Activated T-helper 17 cell treated with anti-CD3 and anti-CD28 coated beads, Interleukin-2, amount 50 U/mL, for 72 hours (primary cell): ENCODE measurements at regions not wholly inside any gene's neighbourhood (a gene's known extent, or its start where the extent isn't known, plus 50 kb on each side); places are given as distances from the start of the nearest gene placed in this dataset.

Source experiments
- ATAC-seq: fragments of 150-1000 bp; cut with Tn5 transposase; replicated peaks from 2 replicates; pipeline ENCODE4 v1.10.0; 2021; ENCODE audit warnings: mild to moderate bottlenecking, moderate library complexity
- H3K27ac Mint-ChIP-seq: one replicate; pipeline ENCODE4 v1.8.0; 2022; ENCODE audit warnings: mixed read lengths
- H3K27me3 Mint-ChIP-seq: one replicate; pipeline ENCODE4 v1.8.0; 2022; ENCODE audit warnings: mixed read lengths
- H3K36me3 Mint-ChIP-seq: one replicate; pipeline ENCODE4 v1.8.0; 2022; ENCODE audit warnings: low read depth, mild to moderate bottlenecking, mixed read lengths
- H3K4me1 Mint-ChIP-seq: one replicate; pipeline ENCODE4 v1.8.0; 2022; ENCODE audit warnings: mixed read lengths
- H3K4me3 Mint-ChIP-seq: one replicate; pipeline ENCODE4 v1.8.0; 2022; ENCODE audit warnings: mild to moderate bottlenecking, mixed read lengths
- H3K9me3 Mint-ChIP-seq: one replicate; pipeline ENCODE4 v1.8.0; 2022; ENCODE audit warnings: mixed read lengths

GRCh38 chr1:55896210-55896609 is 681.0 kb upstream of the USP24 start:
- no peaks in the 10 kb centered on the region for H3K4me1 Mint-ChIP-seq
- no peaks in the 10 kb centered on the region for H3K36me3 Mint-ChIP-seq
- ATAC-seq = no peak
- H3K4me3 Mint-ChIP-seq = no peak overlapping the region
- H3K27ac Mint-ChIP-seq = no peak overlapping the region
- peaks cover 14% of the 10 kb centered on the region for H3K27me3 Mint-ChIP-seq
- peaks cover 16% of the 10 kb centered on the region for H3K9me3 Mint-ChIP-seq

- no peak for ATAC-seq
- Mint-ChIP-seq H3K4me3 (no peak overlapping the region), H3K27me3 (peaks cover 14% of the 10 kb centered on the region), H3K4me1 (no peaks in the 10 kb centered on the region), H3K27ac (no peak overlapping the region), H3K9me3 (peaks cover 16% of the 10 kb centered on the region), H3K36me3 (no peaks in the 10 kb centered on the region)
Observed at GRCh38 chr1:55894521-55894920, 679.4 kb upstream of the USP24 start.

DNA sequence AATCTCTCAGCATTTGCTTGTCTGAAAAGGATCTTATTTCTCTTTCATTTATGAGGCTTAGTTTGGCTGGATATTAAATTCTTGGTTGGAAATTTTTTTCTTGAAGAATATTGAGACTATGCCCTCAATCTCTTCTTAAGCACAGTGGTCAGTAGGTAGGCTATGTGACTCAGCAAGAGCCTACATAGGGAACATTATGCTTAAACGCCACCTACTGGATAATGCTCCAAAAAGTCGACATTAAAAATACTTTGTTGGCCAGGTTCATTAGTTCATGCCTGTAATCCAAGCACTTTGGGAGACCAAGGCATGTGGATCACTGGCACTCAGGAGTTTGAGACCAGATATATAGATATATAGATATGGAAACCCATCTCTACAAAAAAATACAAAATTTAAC is 678.0 kb upstream of the USP24 start:
- Mint-ChIP-seq H3K27ac (no peak overlapping the region), H3K27me3 (peaks cover 14% of the 10 kb centered on the region), H3K36me3 (no peaks in the 10 kb centered on the region), H3K9me3 (peaks cover 16% of the 10 kb centered on the region), H3K4me3 (no peak overlapping the region), H3K4me1 (no peaks in the 10 kb centered on the region)
- ATAC-seq = no peak

- Mint-ChIP-seq H3K27me3 (peaks cover 10% of the 10 kb centered on the region), H3K4me1 (no peaks in the 10 kb centered on the region), H3K4me3 (no peak overlapping the region), H3K9me3 (peaks cover 12% of the 10 kb centered on the region), H3K27ac (no peak overlapping the region), H3K36me3 (no peaks in the 10 kb centered on the region)
- ATAC-seq = no peak
Observed at GRCh38 chr1:55888685-55889317, 673.6 kb upstream of the USP24 start.

DNA sequence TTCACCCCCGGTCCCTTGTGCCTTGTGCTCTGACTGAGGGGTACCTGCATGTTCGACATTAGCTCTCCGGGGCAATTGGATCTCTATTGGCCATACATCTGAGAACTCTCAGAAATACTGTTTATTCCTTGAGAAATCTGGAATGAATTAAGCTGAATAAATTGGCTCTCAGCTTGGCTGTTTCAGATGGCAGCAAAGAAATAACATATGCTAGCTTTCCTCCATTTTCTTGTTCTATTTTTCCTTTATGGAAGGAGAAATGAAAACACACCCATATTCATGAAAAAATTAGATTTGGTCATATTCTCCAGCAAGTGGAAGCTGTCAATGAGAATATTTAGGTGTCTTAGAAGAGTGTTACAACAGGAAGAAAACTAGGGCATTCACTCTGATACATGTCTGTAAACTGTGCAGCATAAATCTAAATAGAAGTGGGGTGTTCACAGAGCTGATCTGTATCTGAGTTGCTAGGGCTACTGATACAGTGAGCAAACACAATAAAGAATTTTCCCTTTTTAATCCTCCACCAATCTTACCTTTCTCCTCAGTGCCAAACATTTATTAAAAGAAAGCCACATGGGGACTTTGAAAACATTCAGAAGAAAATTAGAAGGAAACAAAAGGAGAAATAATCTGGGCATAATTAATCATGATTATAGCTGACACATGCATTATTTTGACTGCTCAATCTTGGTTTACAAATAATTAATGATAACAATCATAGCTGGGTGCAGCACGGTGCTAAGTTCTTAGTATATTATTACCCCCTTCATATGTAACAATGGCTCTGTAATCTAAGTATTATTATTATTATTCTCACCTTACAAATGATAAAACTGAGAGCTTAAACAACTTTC is 671.9 kb upstream of the USP24 start:
- peaks cover 6% of the 10 kb centered on the region for H3K9me3 Mint-ChIP-seq
- H3K4me3 Mint-ChIP-seq = no peak overlapping the region
- no peaks in the 10 kb centered on the region for H3K36me3 Mint-ChIP-seq
- peaks cover 7% of the 10 kb centered on the region for H3K27me3 Mint-ChIP-seq
- no peak for ATAC-seq
- no peak overlapping the region for H3K27ac Mint-ChIP-seq
- H3K4me1 Mint-ChIP-seq = no peaks in the 10 kb centered on the region

GRCh38 chr1:55885619-55886018 is 670.5 kb upstream of the USP24 start:
- Mint-ChIP-seq H3K27ac (no peak overlapping the region), H3K36me3 (no peaks in the 10 kb centered on the region), H3K4me3 (no peak overlapping the region), H3K4me1 (no peaks in the 10 kb centered on the region), H3K9me3 (no peaks in the 10 kb centered on the region), H3K27me3 (peaks cover 1% of the 10 kb centered on the region)
- ATAC-seq = no peak

DNA sequence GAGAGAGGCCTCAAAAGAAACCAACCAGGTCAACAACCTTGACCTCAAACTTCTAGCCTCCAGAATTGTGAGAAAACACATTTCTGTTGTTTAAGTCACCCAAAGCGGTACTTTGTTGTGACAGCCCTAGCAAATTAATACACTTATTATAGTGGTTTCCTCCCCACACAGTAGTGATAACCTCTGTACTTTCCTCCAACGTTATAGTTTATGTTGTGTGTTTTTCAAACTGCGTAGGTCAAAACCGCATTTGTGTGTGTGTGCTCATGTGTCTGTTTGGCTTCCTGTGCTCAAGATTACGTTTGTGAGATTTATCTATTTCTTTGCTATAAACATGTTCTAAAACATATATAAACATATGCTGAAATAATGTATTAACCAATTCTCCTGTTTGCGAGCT is 667.8 kb upstream of the USP24 start:
- Mint-ChIP-seq H3K9me3 (no peaks in the 10 kb centered on the region), H3K27ac (no peak overlapping the region), H3K27me3 (peaks cover 7% of the 10 kb centered on the region), H3K36me3 (no peaks in the 10 kb centered on the region), H3K4me1 (no peaks in the 10 kb centered on the region), H3K4me3 (no peak overlapping the region)
- no peak for ATAC-seq

DNA sequence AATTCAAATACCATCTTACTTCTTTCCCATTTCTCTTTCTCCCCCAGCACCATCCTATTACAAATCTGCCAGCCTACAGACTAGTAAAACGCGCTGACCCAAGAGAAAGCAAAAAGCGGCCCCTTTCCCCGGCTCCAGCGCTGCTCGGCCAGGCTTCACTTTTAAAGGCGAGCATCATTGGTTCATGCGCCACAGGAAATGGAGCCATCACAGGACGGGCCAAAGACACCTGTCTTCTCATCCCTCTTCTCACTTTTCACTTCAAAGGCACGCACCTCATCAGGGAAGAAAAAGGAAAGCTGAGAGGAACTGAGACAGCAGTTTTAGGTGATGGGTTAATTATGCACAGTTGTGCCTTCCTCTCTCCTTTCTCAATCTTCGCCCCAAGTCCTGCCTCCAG is 664.2 kb upstream of the USP24 start:
- Mint-ChIP-seq H3K4me1 (no peaks in the 10 kb centered on the region), H3K27me3 (peaks cover 7% of the 10 kb centered on the region), H3K27ac (no peak overlapping the region), H3K9me3 (no peaks in the 10 kb centered on the region), H3K4me3 (no peak overlapping the region), H3K36me3 (no peaks in the 10 kb centered on the region)
- ATAC-seq = no peak

- Mint-ChIP-seq H3K4me3 (no peak overlapping the region), H3K36me3 (no peaks in the 10 kb centered on the region), H3K27me3 (peaks cover 7% of the 10 kb centered on the region), H3K4me1 (no peaks in the 10 kb centered on the region), H3K27ac (no peak overlapping the region), H3K9me3 (no peaks in the 10 kb centered on the region)
- ATAC-seq = no peak
Observed at GRCh38 chr1:55877437-55878232, 662.5 kb upstream of the USP24 start.

DNA sequence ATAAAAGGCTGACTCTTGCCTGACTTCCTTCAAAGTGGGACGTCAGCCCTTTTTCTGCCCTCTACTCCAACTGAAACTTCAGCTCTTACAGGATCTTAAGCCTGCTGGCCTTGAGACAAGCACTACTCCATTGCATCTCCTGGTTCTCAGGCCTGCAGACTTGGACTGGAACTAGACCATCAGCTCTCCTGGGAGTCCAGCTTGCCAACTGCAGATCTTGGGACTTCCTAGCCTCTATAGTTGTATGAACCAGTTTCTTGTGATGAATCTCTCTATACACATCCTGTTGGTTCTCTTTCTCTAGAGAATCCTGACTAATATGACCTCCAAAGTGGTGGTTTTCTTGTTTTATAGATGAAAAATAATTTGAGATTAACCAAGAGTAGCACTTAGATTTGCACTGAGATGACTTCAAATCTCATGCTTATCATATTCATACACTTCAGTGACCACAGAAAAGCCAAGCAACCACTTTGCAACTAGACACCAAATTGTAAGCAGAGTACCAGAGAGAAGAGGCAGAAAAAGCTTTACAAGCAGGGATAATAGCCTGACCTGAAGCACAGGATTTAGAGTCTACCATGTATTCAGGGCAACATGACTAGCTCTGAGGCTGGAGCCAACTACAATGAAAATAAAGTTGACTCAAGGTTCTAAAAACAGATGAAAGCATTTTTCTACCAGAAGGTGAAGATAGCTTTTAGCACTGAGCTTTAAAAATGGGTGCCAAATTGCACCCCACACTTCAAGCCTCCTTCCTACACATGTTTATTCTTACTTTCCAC is 661.3 kb upstream of the USP24 start:
- no peaks in the 10 kb centered on the region for H3K36me3 Mint-ChIP-seq
- ATAC-seq = no peak
- H3K9me3 Mint-ChIP-seq = no peaks in the 10 kb centered on the region
- H3K4me1 Mint-ChIP-seq = no peaks in the 10 kb centered on the region
- no peak overlapping the region for H3K27ac Mint-ChIP-seq
- H3K27me3 Mint-ChIP-seq = peaks cover 7% of the 10 kb centered on the region
- no peak overlapping the region for H3K4me3 Mint-ChIP-seq

DNA sequence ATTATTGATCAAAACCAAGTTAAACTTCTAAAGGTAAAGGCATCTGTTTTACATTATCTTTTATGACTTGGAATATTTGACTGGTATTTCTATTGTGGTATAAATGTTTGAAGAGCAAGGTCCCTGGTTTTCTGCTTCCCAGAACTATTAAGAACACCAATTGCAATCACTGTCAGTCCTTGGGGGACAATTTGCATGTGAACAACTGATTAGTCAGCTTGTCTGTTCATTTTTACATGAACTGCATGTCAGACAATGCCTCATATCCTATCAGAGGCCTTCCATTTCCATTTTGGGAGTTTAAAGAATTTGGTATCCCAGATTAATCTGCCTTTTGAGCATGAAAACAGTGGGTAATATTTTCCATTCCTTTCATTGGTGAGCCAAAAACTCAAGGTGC is 654.9 kb upstream of the USP24 start:
- Mint-ChIP-seq H3K4me3 (no peak overlapping the region), H3K36me3 (no peaks in the 10 kb centered on the region), H3K4me1 (no peaks in the 10 kb centered on the region), H3K27ac (no peak overlapping the region), H3K27me3 (no peaks in the 10 kb centered on the region), H3K9me3 (peaks cover 4% of the 10 kb centered on the region)
- no peak for ATAC-seq

DNA sequence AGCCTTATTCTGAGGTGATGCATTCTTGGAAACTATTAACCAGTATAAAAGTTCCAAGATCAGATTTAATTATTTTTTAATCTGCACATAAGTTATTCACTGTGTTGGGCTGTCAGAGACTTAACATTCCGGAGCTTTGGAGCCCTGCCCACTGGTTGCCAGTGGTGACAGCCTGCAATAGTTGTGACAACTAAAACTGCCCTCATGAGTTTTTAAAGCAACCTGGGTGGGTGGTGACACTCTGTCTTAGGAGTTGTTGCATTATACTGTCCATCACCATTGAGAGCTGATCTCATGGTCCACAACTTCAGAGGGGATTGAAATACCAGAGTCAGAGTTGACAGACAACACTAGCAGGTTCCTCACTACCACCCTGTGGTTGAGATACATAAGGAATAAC is 653.9 kb upstream of the USP24 start:
- Mint-ChIP-seq H3K27me3 (no peaks in the 10 kb centered on the region), H3K4me3 (no peak overlapping the region), H3K4me1 (no peaks in the 10 kb centered on the region), H3K36me3 (no peaks in the 10 kb centered on the region), H3K9me3 (peaks cover 4% of the 10 kb centered on the region), H3K27ac (no peak overlapping the region)
- ATAC-seq = no peak

DNA sequence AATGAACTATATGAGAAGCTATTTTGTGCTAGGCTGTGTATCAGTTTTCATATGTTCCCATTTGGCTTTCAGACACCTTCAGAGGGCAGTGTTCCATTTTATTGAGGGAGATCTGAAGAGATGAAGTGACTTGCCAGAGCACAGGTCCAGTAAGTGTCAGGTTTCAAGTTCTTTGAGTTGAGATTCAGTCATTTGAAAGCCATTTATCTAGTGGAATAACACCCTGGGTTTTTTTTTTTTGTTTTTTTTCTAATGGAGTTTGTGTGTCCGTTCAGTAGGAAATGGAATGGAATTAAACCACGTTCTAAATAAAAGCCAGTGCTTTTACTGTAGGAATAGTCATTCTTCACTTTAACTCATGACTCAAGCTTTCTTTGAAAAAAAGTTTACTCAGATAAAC is 652.9 kb upstream of the USP24 start:
- Mint-ChIP-seq H3K36me3 (no peaks in the 10 kb centered on the region), H3K27ac (no peak overlapping the region), H3K27me3 (no peaks in the 10 kb centered on the region), H3K4me1 (no peaks in the 10 kb centered on the region), H3K4me3 (no peak overlapping the region), H3K9me3 (peaks cover 4% of the 10 kb centered on the region)
- no peak for ATAC-seq

DNA sequence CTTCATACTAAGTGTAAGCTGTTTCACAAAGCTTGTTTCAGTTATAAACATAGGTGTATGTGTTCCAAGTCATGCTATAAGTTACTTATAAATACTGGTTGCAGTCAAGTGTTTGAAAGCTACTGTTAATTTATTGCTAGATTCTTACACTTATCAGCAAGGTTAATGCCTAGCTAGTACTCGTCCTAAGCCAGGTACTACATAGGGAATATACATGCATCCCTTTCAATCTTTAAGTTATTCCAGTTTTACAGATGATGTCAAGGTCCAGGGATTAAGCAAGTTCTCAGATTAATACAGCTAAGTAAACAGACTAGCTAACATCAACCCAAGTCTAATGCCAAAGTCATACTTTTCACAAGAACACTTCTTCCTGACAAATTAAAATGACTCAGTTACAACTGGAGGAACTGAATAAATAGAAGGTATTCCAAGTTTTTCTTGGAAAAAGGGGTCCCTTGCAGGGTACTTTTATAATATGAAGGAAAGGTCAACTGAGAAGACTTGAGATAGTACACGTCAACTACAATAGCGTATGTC is 652.2 kb upstream of the USP24 start:
- H3K36me3 Mint-ChIP-seq = no peaks in the 10 kb centered on the region
- no peak for ATAC-seq
- H3K9me3 Mint-ChIP-seq = peaks cover 4% of the 10 kb centered on the region
- no peaks in the 10 kb centered on the region for H3K4me1 Mint-ChIP-seq
- no peak overlapping the region for H3K27ac Mint-ChIP-seq
- H3K4me3 Mint-ChIP-seq = no peak overlapping the region
- no peaks in the 10 kb centered on the region for H3K27me3 Mint-ChIP-seq
